OCI-LY1 (cell line): ENCODE measurements at regions not wholly inside any gene's neighbourhood (a gene's known extent, or its start where the extent isn't known, plus 50 kb on each side); places are given as distances from the start of the nearest gene placed in this dataset.

Experiments
- H2AFZ ChIP-seq: fragments of 200-600 bp; sonication (generic), shearing (Covaris generic); 2 replicates; pipeline ENCODE4 v1.6.0; 2014; ENCODE audit warnings: antibody characterized with exemption, mild to moderate bottlenecking, low read length
- H3F3A ChIP-seq: fragments of 200-600 bp; sonication (generic), shearing (Covaris generic); 2 replicates; pipeline ENCODE4 v1.6.0; 2014; ENCODE audit warnings: mild to moderate bottlenecking, antibody characterized with exemption, low read length, moderate library complexity; ENCODE audit not compliant: insufficient read depth
- H3K27ac ChIP-seq: fragments of 200-600 bp; sonication (generic); 2 replicates; pipeline ENCODE4 v1.5.1; 2014; ENCODE audit warnings: low read length, mixed run types, mild to moderate bottlenecking, low read depth; ENCODE audit not compliant: poor library complexity, severe bottlenecking
- H3K27me3 ChIP-seq: fragments of 200-600 bp; sonication (generic); 2 replicates; pipeline ENCODE4 v1.6.0; 2014; ENCODE audit warnings: antibody characterized with exemption, mild to moderate bottlenecking, low read length, moderate library complexity; ENCODE audit not compliant: insufficient read depth
- H3K36me3 ChIP-seq: fragments of 200-600 bp; sonication (generic); 2 replicates; pipeline ENCODE4 v1.6.1; 2014; ENCODE audit warnings: mild to moderate bottlenecking, antibody characterized with exemption, low read length, moderate library complexity, mixed read lengths; ENCODE audit not compliant: insufficient read depth
- H3K4me1 ChIP-seq: fragments of 200-600 bp; sonication (generic); 2 replicates; pipeline ENCODE4 v1.5.1; 2014; ENCODE audit warnings: mild to moderate bottlenecking, low read length, moderate library complexity; ENCODE audit not compliant: insufficient read depth, severe bottlenecking
- H3K4me2 ChIP-seq: fragments of 200-600 bp; sonication (generic), shearing (Covaris generic); 2 replicates; pipeline ENCODE4 v1.6.1; 2014; ENCODE audit warnings: low read length
- H3K4me3 ChIP-seq: fragments of 200-600 bp; sonication (generic); 2 replicates; pipeline ENCODE4 v1.5.1; 2014; ENCODE audit warnings: low read length, low read depth, mild to moderate bottlenecking, mixed read lengths; ENCODE audit not compliant: poor library complexity, severe bottlenecking
- H3K79me2 ChIP-seq: fragments of 200-600 bp; shearing (Covaris generic); 2 replicates; pipeline ENCODE4 v1.6.1; 2016; ENCODE audit warnings: mixed run types, low read length, mixed read lengths; ENCODE audit not compliant: insufficient read depth
- H3K9ac ChIP-seq: fragments of 200-600 bp; sonication (generic), shearing (Covaris generic); 2 replicates; pipeline ENCODE4 v1.6.1; 2014; ENCODE audit warnings: mild to moderate bottlenecking, low read length, mixed read lengths
- H3K9me2 ChIP-seq: fragments of 200-600 bp; sonication (generic), shearing (Covaris generic); 2 replicates; pipeline ENCODE4 v1.6.1; 2014; ENCODE audit warnings: low read depth, mild to moderate bottlenecking, low read length, mixed read lengths
- H3K9me3 ChIP-seq: fragments of 200-600 bp; shearing (Covaris generic); 2 replicates; pipeline ENCODE4 v1.6.1; 2014; ENCODE audit warnings: low read length, mixed read lengths
- H4K20me1 ChIP-seq: fragments of 200-600 bp; sonication (generic), shearing (Covaris generic); 2 replicates; pipeline ENCODE4 v1.6.0; 2016; ENCODE audit warnings: mild to moderate bottlenecking, low read length; ENCODE audit not compliant: insufficient read depth
- EZH2 ChIP-seq: fragments of 200-600 bp; sonication (generic), shearing (Covaris generic); IDR thresholded peaks from 2 replicates; pipeline ENCODE4 v1.8.0; 2017; ENCODE audit warnings: borderline replicate concordance, mixed run types, mild to moderate bottlenecking, antibody characterized with exemption, low read length, moderate library complexity, mixed read lengths
- TF ChIP-seq, protein P1 (sequence below): fragments of 200-600 bp; sonication (generic), shearing (Covaris generic); IDR thresholded peaks from 2 replicates; pipeline ENCODE4 v1.5.1; 2017; ENCODE audit warnings: mild to moderate bottlenecking, antibody characterized with exemption, low read length, moderate library complexity, mixed read lengths

GRCh38 chr13:26988059-26988769 is 183.4 kb downstream of the USP12 start:
- TF ChIP-seq, protein P1, sequence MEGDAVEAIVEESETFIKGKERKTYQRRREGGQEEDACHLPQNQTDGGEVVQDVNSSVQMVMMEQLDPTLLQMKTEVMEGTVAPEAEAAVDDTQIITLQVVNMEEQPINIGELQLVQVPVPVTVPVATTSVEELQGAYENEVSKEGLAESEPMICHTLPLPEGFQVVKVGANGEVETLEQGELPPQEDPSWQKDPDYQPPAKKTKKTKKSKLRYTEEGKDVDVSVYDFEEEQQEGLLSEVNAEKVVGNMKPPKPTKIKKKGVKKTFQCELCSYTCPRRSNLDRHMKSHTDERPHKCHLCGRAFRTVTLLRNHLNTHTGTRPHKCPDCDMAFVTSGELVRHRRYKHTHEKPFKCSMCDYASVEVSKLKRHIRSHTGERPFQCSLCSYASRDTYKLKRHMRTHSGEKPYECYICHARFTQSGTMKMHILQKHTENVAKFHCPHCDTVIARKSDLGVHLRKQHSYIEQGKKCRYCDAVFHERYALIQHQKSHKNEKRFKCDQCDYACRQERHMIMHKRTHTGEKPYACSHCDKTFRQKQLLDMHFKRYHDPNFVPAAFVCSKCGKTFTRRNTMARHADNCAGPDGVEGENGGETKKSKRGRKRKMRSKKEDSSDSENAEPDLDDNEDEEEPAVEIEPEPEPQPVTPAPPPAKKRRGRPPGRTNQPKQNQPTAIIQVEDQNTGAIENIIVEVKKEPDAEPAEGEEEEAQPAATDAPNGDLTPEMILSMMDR, result no peak
- no peak for TF ChIP-seq EZH2
- Histone ChIP-seq H3K79me2 (no peaks in the 10 kb centered on the region), H3K27ac (no peak overlapping the region), H3K36me3 (no peaks in the 10 kb centered on the region), H3K4me2 (no peak overlapping the region), H3K9me2 (no peaks in the 10 kb centered on the region), H2AFZ (no peak overlapping the region), H3K4me1 (no peaks in the 10 kb centered on the region), H3K27me3 (no peaks in the 10 kb centered on the region), H4K20me1 (no peaks in the 10 kb centered on the region), H3K4me3 (no peak overlapping the region), H3K9ac (no peak overlapping the region), H3F3A (no peaks in the 10 kb centered on the region), H3K9me3 (no peaks in the 10 kb centered on the region)

- H3K4me1 ChIP-seq, result no peaks in the 10 kb centered on the region
- no peak overlapping the region for H3K27ac ChIP-seq
- H3F3A ChIP-seq, result no peaks in the 10 kb centered on the region
- no peaks in the 10 kb centered on the region for H3K79me2 ChIP-seq
- no peaks in the 10 kb centered on the region for H3K36me3 ChIP-seq
- H4K20me1 ChIP-seq, result no peaks in the 10 kb centered on the region
- H3K9me3 ChIP-seq, result no peaks in the 10 kb centered on the region
- H3K4me2 ChIP-seq, result no peak overlapping the region
- no peak overlapping the region for H2AFZ ChIP-seq
- H3K9ac ChIP-seq, result no peak overlapping the region
- no peak for TF ChIP-seq EZH2
- TF ChIP-seq, protein P1, result no peak
- H3K4me3 ChIP-seq, result no peak overlapping the region
- H3K27me3 ChIP-seq, result no peaks in the 10 kb centered on the region
- H3K9me2 ChIP-seq, result no peaks in the 10 kb centered on the region
Measured at GRCh38 chr13:26987486-26988013, 184.1 kb downstream of the USP12 start.

GRCh38 chr13:26985285-26985878 is 186.2 kb downstream of the USP12 start:
- Histone ChIP-seq H3K27ac (no peak overlapping the region), H3K4me2 (no peak overlapping the region), H3K9ac (no peak overlapping the region), H3K9me3 (no peaks in the 10 kb centered on the region), H3K27me3 (no peaks in the 10 kb centered on the region), H3K79me2 (no peaks in the 10 kb centered on the region), H2AFZ (no peak overlapping the region), H3K4me1 (no peaks in the 10 kb centered on the region), H4K20me1 (no peaks in the 10 kb centered on the region), H3K9me2 (no peaks in the 10 kb centered on the region), H3K4me3 (no peak overlapping the region), H3F3A (no peaks in the 10 kb centered on the region), H3K36me3 (no peaks in the 10 kb centered on the region)
- TF ChIP-seq EZH2, result no peak
- TF ChIP-seq, protein P1, result peak; percentile 76
